Lower lobe of right lung (tissue), 2 donors: ENCODE measurements at regions not wholly inside any gene's neighbourhood (a gene's known extent, or its start where the extent isn't known, plus 50 kb on each side); places are given as distances from the start of the nearest gene placed in this dataset.
A peak's percentile ranks its signal among the peaks of the same experiment; 100 is the strongest.

Source experiments
- ATAC-seq, 2 donors: fragments of 200-7000 bp; cut with Tn5 transposase; one replicate each; pipeline ENCODE4 v1.9.1; 2020 to 2022; ENCODE audit warnings: mild to moderate bottlenecking in 2 of 2, moderate library complexity in 2 of 2
- DNase-seq: peaks from one replicate; pipeline ENCODE4 v3.0.0-alpha.2; 2020
- H3K27ac ChIP-seq: fragments of 200-600 bp; one replicate; pipeline ENCODE4 v1.8.0; 2022
- H3K27me3 ChIP-seq: fragments of 200-600 bp; one replicate; pipeline ENCODE4 v1.8.0; 2022; ENCODE audit warnings: low read depth
- H3K36me3 ChIP-seq: fragments of 200-600 bp; one replicate; pipeline ENCODE4 v1.8.0; 2022; ENCODE audit warnings: mild to moderate bottlenecking
- H3K4me1 ChIP-seq: fragments of 200-600 bp; one replicate; pipeline ENCODE4 v1.8.0; 2022
- H3K4me3 ChIP-seq: fragments of 200-600 bp; one replicate; pipeline ENCODE4 v1.8.0; 2022; ENCODE audit warnings: mild to moderate bottlenecking
- H3K9me3 ChIP-seq: fragments of 200-600 bp; one replicate; pipeline ENCODE4 v1.8.0; 2022
- CTCF ChIP-seq: fragments of 200-600 bp; IDR thresholded peaks from one replicate; pipeline ENCODE4 v1.8.0; 2022; ENCODE audit warnings: antibody characterized with exemption, mild to moderate bottlenecking
- intact Hi-C: fragments of 100-400 bp; cut with DNase I; formaldehyde crosslinking; loops from one replicate; pipeline ENCODE4 v1.11.0; 2022
- donor health status: DM: no; HTN: yes; CAD: no; lungs with severe emphysema.

- Histone ChIP-seq H3K27me3 (no peaks in the 10 kb centered on the region), H3K4me1 (no peaks in the 10 kb centered on the region), H3K36me3 (no peaks in the 10 kb centered on the region), H3K27ac (no peak overlapping the region), H3K4me3 (no peak overlapping the region), H3K9me3 (no peaks in the 10 kb centered on the region)
- peak; percentile 63 to 78 for ATAC-seq
- TF ChIP-seq CTCF, result peak; percentile 34
- DNase-seq, result no peak
- intact Hi-C loops, result no loop called here
Observed at GRCh38 chr3:83523470-83524073, 1435.2 kb upstream of the CADM2 start.

- TF ChIP-seq CTCF, result no peak
Observed at GRCh38 chr3:83524901-83525300, 1433.9 kb upstream of the CADM2 start.

GRCh38 chr3:83559082-83559481, 1399.7 kb upstream of the CADM2 start:
- Histone ChIP-seq H3K27me3 (no peaks in the 10 kb centered on the region), H3K4me3 (no peak overlapping the region), H3K27ac (no peak overlapping the region), H3K9me3 (no peaks in the 10 kb centered on the region), H3K36me3 (no peaks in the 10 kb centered on the region), H3K4me1 (no peaks in the 10 kb centered on the region)
- DNase-seq (no peak), ATAC-seq (no peak)
- intact Hi-C loops, result no loop called here
- no peak for TF ChIP-seq CTCF

More at GRCh38 chr3:83524901-83525300, 1433.9 kb upstream of the CADM2 start:
- ATAC-seq (no peak), DNase-seq (no peak)
- Histone ChIP-seq H3K36me3 (no peaks in the 10 kb centered on the region), H3K9me3 (no peaks in the 10 kb centered on the region), H3K4me3 (no peak overlapping the region), H3K27me3 (no peaks in the 10 kb centered on the region), H3K4me1 (no peaks in the 10 kb centered on the region), H3K27ac (no peak overlapping the region)
- intact Hi-C loops, result no loop called here

GRCh38 chr3:83567935-83568334, 1390.9 kb upstream of the CADM2 start:
- no peak for ATAC-seq
- Histone ChIP-seq H3K36me3 (no peaks in the 10 kb centered on the region), H3K4me1 (no peaks in the 10 kb centered on the region), H3K4me3 (no peak overlapping the region), H3K9me3 (no peaks in the 10 kb centered on the region), H3K27ac (no peak overlapping the region), H3K27me3 (no peaks in the 10 kb centered on the region)
- TF ChIP-seq CTCF, result no peak
- intact Hi-C loops, result no loop called here
- no peak for DNase-seq

- Histone ChIP-seq H3K36me3 (no peaks in the 10 kb centered on the region), H3K9me3 (no peaks in the 10 kb centered on the region), H3K27me3 (no peaks in the 10 kb centered on the region), H3K4me1 (no peaks in the 10 kb centered on the region), H3K4me3 (no peak overlapping the region), H3K27ac (no peak overlapping the region)
- DNase-seq, result no peak
- intact Hi-C loops, result no loop called here
- no peak for ATAC-seq
- no peak for TF ChIP-seq CTCF
Observed at GRCh38 chr3:83581546-83581945, 1377.2 kb upstream of the CADM2 start.

- Histone ChIP-seq H3K27me3 (no peaks in the 10 kb centered on the region), H3K4me1 (no peaks in the 10 kb centered on the region), H3K27ac (no peak overlapping the region), H3K36me3 (no peaks in the 10 kb centered on the region), H3K4me3 (no peak overlapping the region), H3K9me3 (no peaks in the 10 kb centered on the region)
- ATAC-seq (no peak), DNase-seq (no peak)
- no peak for TF ChIP-seq CTCF
- intact Hi-C loops, result no loop called here
Observed at GRCh38 chr3:83601704-83602103, 1357.1 kb upstream of the CADM2 start.
